GM12875 (cell line): ENCODE measurements at regions not wholly inside any gene's neighbourhood (a gene's known extent, or its start where the extent isn't known, plus 50 kb on each side); places are given as distances from the start of the nearest gene placed in this dataset.
"Not testable (repeated sequence)": the region's sequence is repeated elsewhere in the genome, so short reads cannot be mapped to it uniquely, and the experiment has no call there.

Experiments
- H3K4me3 ChIP-seq: one replicate; pipeline ENCODE4 v1.5.1; 2011; ENCODE audit warnings: low read depth, low read length, control low read depth
- TF ChIP-seq, protein P1 (sequence below): IDR thresholded peaks from 2 replicates; pipeline ENCODE4 v1.5.1; 2011; ENCODE audit warnings: low read depth, mild to moderate bottlenecking, control low read depth, inconsistent platforms, low read length, moderate library complexity, borderline replicate concordance; ENCODE audit not compliant: insufficient read depth

DNA sequence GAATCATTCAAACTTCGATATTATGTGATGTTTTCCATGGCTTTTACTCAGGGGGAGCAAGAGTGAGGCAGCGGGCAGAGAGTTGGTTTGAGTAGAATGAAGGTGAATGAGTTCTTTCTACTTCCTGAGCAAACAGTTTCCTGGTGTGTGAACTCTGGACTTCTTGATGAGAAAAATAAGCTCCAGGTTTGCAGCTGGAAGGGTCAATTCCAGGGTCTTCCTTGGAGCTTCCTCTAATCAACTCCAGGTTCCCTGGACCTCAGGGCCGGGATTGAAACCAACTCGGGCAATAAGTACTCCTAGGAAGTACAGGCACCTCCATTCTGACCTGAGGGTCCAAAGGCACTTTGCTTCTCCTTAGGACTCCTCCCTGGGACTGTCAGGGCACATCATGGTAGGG, 243.6 kb upstream of the ONECUT1 start:
- TF ChIP-seq, protein P1, sequence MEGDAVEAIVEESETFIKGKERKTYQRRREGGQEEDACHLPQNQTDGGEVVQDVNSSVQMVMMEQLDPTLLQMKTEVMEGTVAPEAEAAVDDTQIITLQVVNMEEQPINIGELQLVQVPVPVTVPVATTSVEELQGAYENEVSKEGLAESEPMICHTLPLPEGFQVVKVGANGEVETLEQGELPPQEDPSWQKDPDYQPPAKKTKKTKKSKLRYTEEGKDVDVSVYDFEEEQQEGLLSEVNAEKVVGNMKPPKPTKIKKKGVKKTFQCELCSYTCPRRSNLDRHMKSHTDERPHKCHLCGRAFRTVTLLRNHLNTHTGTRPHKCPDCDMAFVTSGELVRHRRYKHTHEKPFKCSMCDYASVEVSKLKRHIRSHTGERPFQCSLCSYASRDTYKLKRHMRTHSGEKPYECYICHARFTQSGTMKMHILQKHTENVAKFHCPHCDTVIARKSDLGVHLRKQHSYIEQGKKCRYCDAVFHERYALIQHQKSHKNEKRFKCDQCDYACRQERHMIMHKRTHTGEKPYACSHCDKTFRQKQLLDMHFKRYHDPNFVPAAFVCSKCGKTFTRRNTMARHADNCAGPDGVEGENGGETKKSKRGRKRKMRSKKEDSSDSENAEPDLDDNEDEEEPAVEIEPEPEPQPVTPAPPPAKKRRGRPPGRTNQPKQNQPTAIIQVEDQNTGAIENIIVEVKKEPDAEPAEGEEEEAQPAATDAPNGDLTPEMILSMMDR = no peak
- no peak overlapping the region for H3K4me3 ChIP-seq

DNA sequence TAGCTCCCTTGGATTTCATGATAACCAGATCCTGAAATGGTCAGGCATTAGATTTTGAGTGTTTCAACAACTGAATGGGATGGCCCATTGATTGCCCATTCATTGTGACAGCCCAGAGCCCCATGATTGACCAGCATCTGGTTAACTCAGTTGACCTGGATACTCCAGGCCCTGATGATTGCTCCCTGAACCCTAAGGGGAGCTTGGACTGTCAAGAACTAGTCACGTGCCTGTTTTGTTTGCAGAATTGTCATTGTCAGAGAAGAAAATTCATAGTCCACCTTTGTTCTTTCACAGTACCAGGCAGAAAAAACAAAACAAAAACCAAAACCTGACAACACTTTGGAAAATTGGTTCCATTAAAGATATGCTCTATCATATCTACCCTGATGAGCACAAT, 241.3 kb upstream of the ONECUT1 start:
- TF ChIP-seq, protein P1 = no peak
- H3K4me3 ChIP-seq = no peak overlapping the region

- TF ChIP-seq, protein P1 = no peak
- no peak overlapping the region for H3K4me3 ChIP-seq
Observed at GRCh38 chr15:53022788-53023187, 232.7 kb upstream of the ONECUT1 start.

GRCh38 chr15:53013329-53013728, 223.2 kb upstream of the ONECUT1 start:
- TF ChIP-seq, protein P1 = no peak
- H3K4me3 ChIP-seq = no peak overlapping the region

- H3K4me3 ChIP-seq = not testable (repeated sequence)
Observed at GRCh38 chr15:53011779-53012178, 221.6 kb upstream of the ONECUT1 start.

DNA sequence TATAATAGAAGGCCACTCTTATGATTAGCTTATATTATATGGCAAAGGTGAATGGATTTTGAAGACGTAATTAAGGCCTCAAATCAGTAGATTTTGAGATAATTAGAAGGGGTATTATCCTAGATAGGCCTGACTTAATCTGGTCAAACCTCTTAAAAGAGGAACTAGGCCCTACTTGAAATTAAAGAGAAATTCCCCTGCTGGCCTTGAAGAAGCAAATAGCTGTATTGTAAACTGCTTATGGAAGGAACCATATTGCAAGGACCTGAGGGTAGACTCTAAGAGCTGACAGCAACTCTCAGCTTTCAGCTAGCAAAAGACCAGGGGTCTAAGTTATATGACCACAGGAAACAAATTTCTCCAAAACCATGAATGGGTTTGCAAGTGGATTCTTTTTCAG, 219.0 kb upstream of the ONECUT1 start:
- H3K4me3 ChIP-seq = no peak overlapping the region
- TF ChIP-seq, protein P1 = no peak

- H3K4me3 ChIP-seq = no peak overlapping the region
- TF ChIP-seq, protein P1 = no peak
Observed at GRCh38 chr15:53000409-53000808, 210.3 kb upstream of the ONECUT1 start.

- TF ChIP-seq, protein P1 = no peak
- H3K4me3 ChIP-seq = no peak overlapping the region
Observed at GRCh38 chr15:52997123-52997522, 207.0 kb upstream of the ONECUT1 start.
